Tibial artery (tissue), 4 donors: ENCODE measurements at regions not wholly inside any gene's neighbourhood (a gene's known extent, or its start where the extent isn't known, plus 50 kb on each side); places are given as distances from the start of the nearest gene placed in this dataset.

Source experiments
- DNase-seq, 2 donors: peaks; one replicate each; pipeline ENCODE4 v3.0.0-alpha.2; 2019
- H3K27ac ChIP-seq, 2 donors: fragments of 200-600 bp; sonication (generic) in 1 of 2; 1 replicate in 1 of 2; 2 replicates in 1 of 2; pipeline ENCODE4 v1.5.1; 2018 to 2019; ENCODE audit warnings: mild to moderate bottlenecking in 1 of 2
- H3K27me3 ChIP-seq, 2 donors: fragments of 200-600 bp; sonication (generic) in 1 of 2; one replicate each; pipeline versions ENCODE4 v1.5.1 to v1.6.0; 2016 to 2019
- H3K36me3 ChIP-seq, 3 donors: fragments of 200-600 bp; sonication (generic) in 2 of 3; one replicate each; pipeline ENCODE4 v1.5.1; 2016 to 2019; ENCODE audit warnings: mild to moderate bottlenecking in 2 of 3
- H3K4me1 ChIP-seq, 4 donors: fragments of 200-600 bp; sonication (generic) in 2 of 4; 1 replicate in 3 of 4; 2 replicates in 1 of 4; pipeline ENCODE4 v1.5.1; 2016 to 2019
- H3K4me3 ChIP-seq, 2 donors: fragments of 200-600 bp; sonication (generic) in 1 of 2; 1 replicate in 1 of 2; 2 replicates in 1 of 2; pipeline ENCODE4 v1.5.1; 2018 to 2019; ENCODE audit warnings: mild to moderate bottlenecking in 2 of 2
- H3K9me3 ChIP-seq, 3 donors: fragments of 200-600 bp; sonication (generic) in 1 of 3; one replicate each; pipeline ENCODE4 v1.5.1; 2016 to 2019
- intact Hi-C: fragments of 100-400 bp; cut with DNase I; formaldehyde crosslinking; loops from one replicate; pipeline ENCODE4 v1.15.0; 2023; ENCODE audit warnings: low total_unique reads
- TF ChIP-seq, protein P1 (sequence below), 2 experiments: fragments of 200-600 bp in 1 of 2; fragments of 450-650 bp in 1 of 2; IDR thresholded peaks; one replicate each; pipeline ENCODE4 v1.5.1; 2017 to 2019; ENCODE audit warnings: antibody characterized with exemption in 2 of 2, mild to moderate bottlenecking in 1 of 2, moderate library complexity in 1 of 2

GRCh38 chr7:115260381-115260780 is 338.5 kb downstream of the MDFIC start:
- H3K27me3 ChIP-seq, result no peaks in the 10 kb centered on the region
- no peak for DNase-seq
- no peaks in the 10 kb centered on the region for H3K36me3 ChIP-seq
- H3K9me3 ChIP-seq, result no peaks in the 10 kb centered on the region
- no peaks in the 10 kb centered on the region for H3K4me1 ChIP-seq
- intact Hi-C loops, result no loop called here
- no peak overlapping the region for H3K4me3 ChIP-seq
- no peak overlapping the region for H3K27ac ChIP-seq
- TF ChIP-seq, protein P1, sequence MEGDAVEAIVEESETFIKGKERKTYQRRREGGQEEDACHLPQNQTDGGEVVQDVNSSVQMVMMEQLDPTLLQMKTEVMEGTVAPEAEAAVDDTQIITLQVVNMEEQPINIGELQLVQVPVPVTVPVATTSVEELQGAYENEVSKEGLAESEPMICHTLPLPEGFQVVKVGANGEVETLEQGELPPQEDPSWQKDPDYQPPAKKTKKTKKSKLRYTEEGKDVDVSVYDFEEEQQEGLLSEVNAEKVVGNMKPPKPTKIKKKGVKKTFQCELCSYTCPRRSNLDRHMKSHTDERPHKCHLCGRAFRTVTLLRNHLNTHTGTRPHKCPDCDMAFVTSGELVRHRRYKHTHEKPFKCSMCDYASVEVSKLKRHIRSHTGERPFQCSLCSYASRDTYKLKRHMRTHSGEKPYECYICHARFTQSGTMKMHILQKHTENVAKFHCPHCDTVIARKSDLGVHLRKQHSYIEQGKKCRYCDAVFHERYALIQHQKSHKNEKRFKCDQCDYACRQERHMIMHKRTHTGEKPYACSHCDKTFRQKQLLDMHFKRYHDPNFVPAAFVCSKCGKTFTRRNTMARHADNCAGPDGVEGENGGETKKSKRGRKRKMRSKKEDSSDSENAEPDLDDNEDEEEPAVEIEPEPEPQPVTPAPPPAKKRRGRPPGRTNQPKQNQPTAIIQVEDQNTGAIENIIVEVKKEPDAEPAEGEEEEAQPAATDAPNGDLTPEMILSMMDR (IDR thresholded peaks at IDR 0.05), result no peak

DNA sequence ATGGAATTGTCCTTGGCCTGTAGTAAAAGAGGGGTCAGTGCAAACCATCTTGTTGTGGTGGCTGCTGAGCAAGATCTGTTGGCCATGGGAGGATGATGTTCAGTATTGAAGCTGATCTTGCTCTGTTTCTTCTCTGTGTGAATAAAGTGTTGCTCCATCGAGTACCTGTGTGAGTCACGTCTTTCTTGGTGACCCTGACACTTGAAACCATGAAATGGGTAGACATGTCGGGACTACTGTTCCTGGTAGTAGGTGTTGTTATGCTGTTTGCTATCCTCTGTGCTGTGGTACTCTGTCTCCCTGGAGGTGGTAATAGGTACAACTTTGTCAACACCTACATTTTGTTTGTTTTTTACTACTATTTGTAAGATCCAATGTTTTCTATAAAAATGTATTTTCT is 330.6 kb downstream of the MDFIC start:
- Histone ChIP-seq H3K4me1 (no peaks in the 10 kb centered on the region), H3K9me3 (no peaks in the 10 kb centered on the region), H3K27me3 (no peaks in the 10 kb centered on the region)

DNA sequence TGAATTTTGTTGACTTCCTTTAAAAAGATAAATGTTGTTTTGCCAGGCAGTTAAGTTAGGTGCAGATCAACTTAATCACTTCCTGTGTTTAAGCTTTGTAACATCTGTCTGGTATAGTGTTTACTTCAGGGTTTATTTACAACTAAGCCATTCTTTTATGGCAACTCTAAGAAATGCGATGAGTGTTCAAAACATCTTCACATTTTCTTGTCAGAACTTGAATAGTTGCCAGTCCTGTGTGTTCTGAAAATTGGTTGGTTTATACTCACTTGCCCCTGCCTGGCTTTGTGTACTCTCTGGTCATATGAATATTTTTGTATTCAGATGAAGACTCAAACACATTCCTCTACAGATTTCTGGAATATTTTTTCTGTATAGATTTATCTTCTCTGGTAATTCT is 327.2 kb downstream of the MDFIC start:
- intact Hi-C loops, result no loop called here
- no peak for DNase-seq
- Histone ChIP-seq H3K27ac (no peak overlapping the region), H3K36me3 (no peaks in the 10 kb centered on the region), H3K27me3 (no peaks in the 10 kb centered on the region), H3K4me1 (no peaks in the 10 kb centered on the region), H3K9me3 (no peaks in the 10 kb centered on the region), H3K4me3 (no peak overlapping the region)
- TF ChIP-seq, protein P1 (IDR thresholded peaks at IDR 0.05), result no peak

More for the DNA sequence above, 330.6 kb downstream of the MDFIC start:
- no peak for DNase-seq
- intact Hi-C loops, result no loop called here
- H3K27ac ChIP-seq, result no peak overlapping the region
- H3K36me3 ChIP-seq, result no peaks in the 10 kb centered on the region
- TF ChIP-seq, protein P1 (IDR thresholded peaks at IDR 0.05), result no peak
- no peak overlapping the region for H3K4me3 ChIP-seq

- Histone ChIP-seq H3K36me3 (no peaks in the 10 kb centered on the region), H3K27ac (no peak overlapping the region), H3K4me1 (no peaks in the 10 kb centered on the region), H3K4me3 (no peak overlapping the region), H3K27me3 (no peaks in the 10 kb centered on the region), H3K9me3 (peaks cover 0 to 6% (median 0%) of the 10 kb centered on the region in 3 donors)
- TF ChIP-seq, protein P1 (IDR thresholded peaks at IDR 0.05), result no peak
- intact Hi-C loops, result no loop called here
- DNase-seq, result no peak
Measured at GRCh38 chr7:115241151-115241550, 319.3 kb downstream of the MDFIC start.

DNA sequence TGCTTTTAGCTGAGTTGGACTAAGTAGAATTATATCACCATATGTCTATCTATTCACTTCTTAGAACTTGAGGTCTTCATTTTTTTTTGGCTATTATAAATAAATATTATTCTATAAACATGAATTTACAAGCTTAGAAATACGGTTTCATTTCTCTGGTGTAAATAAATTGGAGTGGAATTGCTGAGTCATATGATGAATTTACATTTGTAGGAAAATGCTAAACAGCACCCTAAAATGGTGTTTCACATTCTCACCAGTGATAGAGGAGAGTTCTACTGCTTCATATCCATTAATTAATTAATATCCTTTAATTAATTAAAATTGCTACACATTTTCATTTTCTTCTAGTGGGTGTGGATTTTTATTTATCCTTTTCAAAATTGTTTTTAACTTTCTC is 318.3 kb downstream of the MDFIC start:
- intact Hi-C loops, result no loop called here
- no peak for DNase-seq
- H3K27me3 ChIP-seq, result no peaks in the 10 kb centered on the region

More for the DNA sequence above, 318.3 kb downstream of the MDFIC start:
- TF ChIP-seq, protein P1 (IDR thresholded peaks at IDR 0.05), result no peak
- no peak overlapping the region for H3K27ac ChIP-seq
- H3K4me1 ChIP-seq, result no peaks in the 10 kb centered on the region
- H3K9me3 ChIP-seq, result peaks cover 0 to 10% (median 0%) of the 10 kb centered on the region in 3 donors
- H3K36me3 ChIP-seq, result no peaks in the 10 kb centered on the region
- H3K4me3 ChIP-seq, result no peak overlapping the region
